Stimulated activated CD8-positive, alpha-beta memory T cell treated with anti-CD3 and anti-CD28 coated beads, Interleukin-7, amount 100 ng/mL, for 48 hours (primary cell): ENCODE measurements at regions not wholly inside any gene's neighbourhood (a gene's known extent, or its start where the extent isn't known, plus 50 kb on each side); places are given as distances from the start of the nearest gene placed in this dataset.

Experiments
- DNase-seq, 2 donors: peaks; one replicate each; pipeline ENCODE4 v3.0.0-alpha.2; 2020; ENCODE audit warnings: low read depth in 1 of 2; ENCODE audit errors: extremely low read depth in 1 of 2

DNA sequence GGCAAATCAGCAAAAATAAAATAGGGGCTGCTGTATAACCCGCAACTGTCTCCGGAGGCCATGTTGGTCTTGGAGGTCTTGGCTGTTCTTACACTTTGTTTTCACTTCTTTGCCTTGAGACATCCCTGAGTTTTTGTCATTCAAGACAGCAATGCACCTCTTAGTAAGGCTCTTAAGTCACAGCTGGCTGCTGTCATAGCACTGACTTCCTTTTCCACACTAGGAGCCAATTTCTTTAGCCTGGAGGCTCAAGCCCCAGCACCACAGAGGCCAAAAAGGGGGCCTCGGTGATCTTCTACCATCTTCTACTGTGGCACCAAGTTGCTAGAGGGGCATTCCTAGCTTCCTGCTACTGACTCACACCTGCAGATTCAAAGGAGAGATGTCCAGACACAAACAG, 536.3 kb downstream of the CDH26 start:
- no peak for DNase-seq

DNA sequence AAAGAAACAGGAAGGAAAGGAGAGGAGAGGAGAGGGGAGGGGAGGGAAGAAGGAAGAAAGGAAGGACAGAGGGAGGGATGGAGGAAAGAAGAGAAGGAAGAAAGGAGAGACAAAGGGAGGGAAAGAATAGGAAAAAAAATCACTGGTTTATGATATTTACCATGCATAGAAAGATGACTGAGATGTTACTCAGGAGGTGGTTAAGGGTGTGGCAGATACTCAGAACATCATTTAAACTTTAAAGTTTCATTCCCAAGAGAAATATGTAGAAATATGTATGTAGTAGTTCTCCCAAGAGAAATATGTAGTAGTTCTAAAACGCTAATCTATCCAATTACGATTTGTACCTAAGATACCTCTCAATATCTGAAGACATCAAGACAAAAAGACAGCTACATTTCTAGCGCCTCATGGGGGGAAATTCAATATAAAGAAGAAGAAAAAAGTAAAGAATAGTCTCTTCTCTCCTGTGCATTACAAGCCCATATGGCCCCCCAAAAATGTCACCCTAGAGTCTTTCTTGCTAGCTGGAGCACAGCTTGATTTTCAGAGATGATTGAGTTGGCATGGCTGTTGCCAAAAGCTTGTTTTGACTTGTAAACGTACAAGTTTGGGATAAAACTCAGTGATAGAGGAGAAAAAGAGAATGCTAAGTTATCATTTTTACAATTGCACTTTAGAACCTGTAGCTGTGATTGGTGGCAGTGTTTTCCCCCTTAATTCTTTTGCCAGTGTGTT, 539.2 kb downstream of the CDH26 start:
- DNase-seq, result no peak

DNA sequence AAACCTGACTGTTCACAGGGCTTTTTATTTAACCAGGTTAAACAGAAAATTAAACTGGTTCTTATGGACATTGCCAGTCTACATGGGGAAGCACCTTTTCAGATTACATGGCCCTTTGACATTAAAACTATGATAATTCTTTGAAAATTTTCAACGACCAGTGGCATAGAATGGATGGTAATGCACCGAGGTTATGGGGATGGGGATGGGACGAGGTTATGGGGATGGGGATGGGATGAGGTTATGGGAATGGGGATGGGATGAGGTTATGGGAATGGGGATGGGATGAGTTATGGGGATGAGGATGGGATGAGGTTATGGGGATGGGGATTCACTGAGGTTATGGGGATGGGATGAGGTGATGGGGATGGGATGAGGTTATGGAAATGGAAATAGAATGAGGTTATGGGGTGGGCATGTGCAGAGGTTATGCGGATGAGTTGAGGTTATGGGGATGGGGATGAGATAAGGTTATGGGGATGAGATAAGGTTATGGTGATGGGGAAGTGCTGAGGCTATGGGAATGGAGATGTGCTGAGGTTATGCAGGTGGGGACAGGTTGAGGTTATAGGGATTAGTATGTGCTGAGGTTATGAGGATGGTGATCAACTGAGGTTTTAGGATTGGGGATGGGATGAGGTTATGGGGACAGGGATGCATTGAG, 541.9 kb downstream of the CDH26 start:
- DNase-seq, result no peak

DNA sequence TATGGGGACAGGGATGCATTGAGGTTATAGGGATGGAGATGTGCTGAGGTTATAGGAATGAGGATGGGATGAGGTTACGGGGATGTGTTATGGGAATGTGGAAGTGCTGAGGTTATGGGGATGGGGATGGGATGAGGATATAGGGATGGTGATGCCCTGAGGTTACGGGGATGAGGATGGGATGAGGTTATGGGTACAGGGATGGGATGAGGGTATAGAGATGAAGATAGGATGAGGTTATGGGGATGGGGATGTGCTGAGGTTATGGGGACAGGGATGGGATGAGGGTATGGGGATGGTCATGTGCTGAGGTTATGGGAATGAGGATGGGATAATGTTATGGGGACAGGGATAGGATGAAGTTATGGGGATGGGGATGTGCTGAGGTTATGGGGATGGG, 542.8 kb downstream of the CDH26 start:
- no peak for DNase-seq

DNA sequence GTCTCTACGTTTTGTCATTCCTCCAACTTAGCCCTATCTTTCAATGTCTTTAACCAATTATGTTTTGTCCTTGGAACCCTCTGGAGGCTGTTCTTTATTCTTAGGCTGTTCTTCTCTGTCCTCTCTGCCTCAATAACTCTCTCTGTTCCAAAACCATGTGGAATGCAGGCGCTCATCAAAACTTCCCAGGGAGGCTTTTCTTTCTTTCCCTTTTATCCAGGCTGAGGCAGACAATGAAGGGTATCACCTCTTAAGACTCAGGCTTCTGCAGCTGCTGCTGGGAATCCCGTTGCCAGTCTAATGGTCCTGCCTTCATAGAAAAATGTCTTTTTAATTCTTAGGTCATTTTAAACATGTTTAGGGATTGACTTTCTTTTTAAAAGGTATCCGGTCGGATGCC, 544.7 kb downstream of the CDH26 start:
- DNase-seq, result no peak

DNA sequence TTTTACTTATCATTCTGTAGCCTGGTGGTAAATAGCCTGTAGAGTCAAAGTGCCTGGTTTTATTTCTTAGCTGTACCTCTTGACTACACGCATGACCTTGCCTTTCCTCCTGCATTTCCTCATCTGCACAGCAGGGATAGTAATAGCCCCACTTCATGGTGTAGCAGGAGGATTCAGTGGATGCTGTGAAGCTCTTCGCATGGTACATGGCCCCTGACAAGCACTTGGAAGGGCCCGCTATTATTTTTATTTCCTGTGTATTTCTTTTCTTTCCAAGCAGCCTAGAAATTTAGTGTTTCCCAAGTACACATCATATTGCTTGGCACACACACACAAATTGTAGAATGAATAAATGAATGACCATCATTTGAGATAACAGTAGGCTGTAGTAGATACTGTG, 547.2 kb downstream of the CDH26 start:
- no peak for DNase-seq

DNA sequence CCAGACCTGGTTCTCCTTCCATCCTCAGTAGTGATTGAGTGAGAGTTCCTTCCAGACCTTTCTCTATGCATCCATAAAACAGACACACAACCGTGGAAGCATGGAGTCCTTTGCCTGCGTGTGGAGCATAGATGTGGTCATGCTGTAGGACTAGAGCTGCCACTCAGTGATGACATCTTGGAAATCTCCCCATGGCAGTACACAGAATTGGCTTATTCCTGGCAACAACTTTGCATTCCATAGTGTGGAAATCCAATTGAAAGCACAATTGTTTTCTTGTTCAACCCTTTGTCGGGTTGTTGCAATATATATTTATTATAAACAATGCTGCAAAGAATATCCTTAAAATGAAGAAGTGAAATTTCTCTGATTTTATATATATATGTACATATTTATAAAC, 547.8 kb downstream of the CDH26 start:
- no peak for DNase-seq

DNA sequence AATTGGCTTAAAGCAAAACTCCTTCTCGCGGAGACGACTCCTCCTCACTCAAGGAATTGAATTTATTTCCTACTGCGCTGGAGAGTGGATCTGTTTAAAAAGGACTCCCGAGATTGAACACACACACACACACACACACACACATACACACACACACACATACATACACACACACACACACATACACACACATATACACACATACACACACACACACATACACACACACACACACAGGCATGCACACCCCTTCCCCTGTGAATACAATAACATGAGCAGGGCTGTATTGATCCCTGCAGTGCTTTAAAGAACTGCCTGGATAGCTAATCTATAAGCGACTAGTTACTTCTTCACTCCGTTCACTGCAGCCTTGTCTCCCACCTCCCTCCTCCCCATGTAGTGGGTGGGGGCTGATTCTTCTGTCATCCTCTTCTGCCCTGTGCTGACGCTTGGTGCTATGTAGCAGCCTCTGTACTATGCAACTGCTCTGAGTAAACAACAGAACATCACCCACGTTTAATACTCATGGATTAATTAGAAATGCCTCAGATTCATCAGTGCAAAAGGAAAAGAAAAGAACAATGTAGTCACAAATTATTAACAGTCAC, 549.0 kb downstream of the CDH26 start:
- no peak for DNase-seq

DNA sequence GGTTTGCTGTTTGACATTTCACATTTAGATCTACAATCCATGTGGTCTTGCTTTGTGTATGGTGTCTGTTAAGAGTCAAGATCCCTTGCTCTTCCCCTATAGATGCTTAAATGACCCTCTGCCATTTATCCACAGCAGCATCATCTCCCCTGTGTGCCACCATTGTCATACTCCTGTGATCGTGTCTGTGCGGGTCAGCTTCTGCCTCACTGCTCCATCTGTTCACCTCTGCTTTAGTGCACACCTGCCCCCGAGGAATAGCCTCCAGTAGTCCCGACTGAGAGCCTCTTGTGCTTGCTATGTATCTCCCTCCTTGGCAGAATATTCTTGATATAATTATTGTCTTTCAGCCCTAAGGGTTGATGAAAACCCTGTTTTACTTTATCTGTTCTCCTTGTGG, 551.2 kb downstream of the CDH26 start:
- no peak for DNase-seq

DNA sequence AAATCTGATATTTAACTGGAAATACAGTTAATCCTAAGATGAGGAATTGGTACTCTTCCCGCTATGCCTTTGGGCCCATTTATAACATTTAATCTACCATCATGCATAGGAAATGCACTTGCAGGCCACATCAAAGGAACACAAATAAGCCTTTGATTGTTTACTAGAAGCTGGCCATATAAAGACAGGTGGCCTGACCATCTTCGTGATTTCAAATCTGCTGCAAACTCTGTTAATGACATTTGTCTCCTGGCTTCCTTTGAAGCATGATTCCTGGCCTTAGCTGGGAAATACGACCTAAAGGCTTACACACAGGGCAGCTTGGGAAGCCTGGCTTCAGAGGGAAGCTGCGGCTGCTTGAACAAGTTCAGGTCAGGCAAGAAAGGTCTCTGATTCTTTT, 552.1 kb downstream of the CDH26 start:
- no peak for DNase-seq

DNA sequence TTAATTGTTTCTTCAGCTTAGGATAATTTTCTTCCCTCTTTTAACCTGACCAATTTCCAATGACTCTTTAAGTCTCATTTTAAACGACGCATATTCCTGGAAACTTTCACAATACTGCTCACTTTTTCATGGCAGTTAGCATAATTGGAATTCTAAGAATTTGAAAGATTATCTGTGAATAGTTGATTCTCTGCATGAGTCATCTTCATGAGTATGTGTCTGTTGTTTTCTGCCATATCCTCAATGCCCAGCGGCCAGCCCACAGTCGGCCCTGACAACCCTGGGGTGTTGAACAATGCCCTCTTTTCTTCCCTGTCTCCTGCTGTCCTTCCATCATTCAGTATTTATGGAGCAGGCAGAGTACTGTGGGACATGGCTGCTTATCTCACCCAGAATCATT, 554.2 kb downstream of the CDH26 start:
- DNase-seq, result no peak

DNA sequence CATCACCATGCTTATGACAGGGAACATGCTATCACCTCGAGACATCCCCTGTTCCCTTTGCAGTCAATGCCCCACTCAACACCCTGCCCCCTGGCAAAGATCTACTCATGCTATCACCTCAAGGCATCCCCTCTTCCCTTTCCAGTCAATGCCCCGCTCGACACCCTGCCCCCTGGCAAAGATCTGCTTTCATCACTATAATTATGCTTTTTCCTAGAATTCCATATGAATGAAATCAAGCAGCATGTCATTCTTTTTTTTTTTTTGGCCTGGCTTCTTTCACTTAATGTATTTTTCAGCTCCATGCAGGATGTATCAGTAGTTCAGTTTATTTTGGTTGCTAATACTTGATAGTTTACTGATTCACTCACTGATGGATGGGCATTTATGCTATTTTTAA, 554.9 kb downstream of the CDH26 start:
- no peak for DNase-seq

DNA sequence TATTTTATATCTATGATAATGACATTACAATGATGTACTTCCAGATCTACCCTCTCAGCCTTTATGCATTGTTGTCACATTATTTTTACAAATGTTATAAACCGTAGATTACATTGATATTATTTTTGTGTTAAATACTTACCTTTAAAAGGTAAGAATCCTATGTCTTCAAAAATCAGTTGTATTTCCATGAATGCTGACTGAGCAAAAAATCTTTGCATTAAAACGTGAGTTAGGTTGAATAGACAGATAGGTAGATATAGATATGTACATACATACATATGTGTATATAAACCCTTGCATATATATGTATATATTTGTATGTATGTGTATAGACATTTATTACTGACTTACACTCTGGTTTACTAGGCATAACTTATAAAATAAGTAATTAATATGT, 558.2 kb downstream of the CDH26 start:
- DNase-seq, result no peak

DNA sequence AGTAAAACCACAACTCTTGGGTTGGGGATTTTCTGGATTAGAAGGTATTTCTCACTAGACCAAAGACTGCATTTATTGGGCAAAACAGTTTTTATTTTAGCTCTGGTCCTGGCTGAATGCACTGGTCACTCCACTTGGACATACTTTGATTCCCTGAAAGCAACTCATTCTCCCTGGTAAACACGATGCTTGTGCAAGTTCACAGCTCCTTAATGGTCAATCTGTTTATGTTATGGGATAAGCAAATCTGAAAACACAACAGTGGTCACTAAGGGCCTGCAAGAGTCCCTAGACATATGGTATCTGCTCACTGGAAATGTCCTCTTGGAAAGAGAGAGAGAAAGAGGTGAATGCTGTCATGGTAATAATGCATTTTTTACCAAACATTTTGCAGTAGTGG, 559.8 kb downstream of the CDH26 start:
- no peak for DNase-seq

DNA sequence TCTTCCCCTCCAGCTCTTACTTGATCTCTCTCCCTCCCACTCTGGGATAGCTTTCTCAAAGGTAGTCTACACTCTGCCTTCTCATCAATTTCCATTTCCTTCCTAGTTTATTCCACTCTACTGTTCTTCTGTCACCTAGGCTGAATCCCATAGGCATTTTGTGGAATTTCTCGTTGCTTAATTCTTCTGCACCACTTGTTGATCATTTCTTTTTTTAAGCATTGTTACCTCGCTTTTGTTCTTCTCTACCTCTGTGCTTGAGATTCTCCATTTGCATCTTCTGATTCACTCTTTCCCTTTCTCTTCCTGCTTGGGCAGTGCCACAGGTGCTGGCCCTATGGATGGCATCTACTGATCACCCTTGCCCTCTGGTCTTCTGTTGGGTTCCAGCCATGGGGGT, 567.2 kb downstream of the CDH26 start:
- no peak for DNase-seq

DNA sequence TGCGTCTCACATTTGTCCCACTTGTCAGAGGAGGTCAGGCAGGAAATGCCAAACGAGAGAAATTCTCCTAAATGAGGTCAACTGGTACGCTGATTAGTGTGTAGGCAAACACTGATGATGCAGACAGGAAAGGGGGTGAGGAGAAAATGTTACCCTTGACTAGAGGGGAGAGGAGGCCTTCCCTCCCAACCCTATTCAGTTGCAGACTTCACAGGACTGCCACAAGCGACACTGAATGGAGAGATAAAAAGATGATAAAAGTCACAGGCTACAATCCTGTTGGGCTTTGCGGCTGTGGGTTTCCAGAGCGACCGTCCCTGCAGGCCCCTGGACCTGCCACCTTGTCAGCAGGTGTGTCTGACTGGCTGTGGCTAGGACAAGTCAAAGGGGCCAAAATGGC, 569.4 kb downstream of the CDH26 start:
- DNase-seq, result no peak

DNA sequence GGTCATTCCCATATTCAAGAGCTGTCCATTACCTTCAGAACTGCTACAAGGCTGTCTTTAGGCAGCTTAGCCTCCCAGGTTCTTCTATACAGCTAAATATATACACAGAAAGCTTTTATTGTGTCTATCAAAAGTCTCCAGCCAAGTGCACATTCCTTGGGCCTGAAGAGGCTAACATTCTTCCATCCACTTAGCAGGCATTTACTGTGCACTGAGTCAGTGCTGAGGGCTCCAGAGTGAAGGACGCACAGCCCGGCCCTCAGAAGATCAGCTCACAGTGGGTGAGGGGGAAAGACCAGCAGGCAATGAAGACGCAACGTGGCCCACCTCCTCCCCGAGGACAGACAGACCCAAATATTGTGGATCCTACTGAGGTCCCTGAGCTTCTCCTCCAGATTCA, 569.9 kb downstream of the CDH26 start:
- DNase-seq, result no peak

DNA sequence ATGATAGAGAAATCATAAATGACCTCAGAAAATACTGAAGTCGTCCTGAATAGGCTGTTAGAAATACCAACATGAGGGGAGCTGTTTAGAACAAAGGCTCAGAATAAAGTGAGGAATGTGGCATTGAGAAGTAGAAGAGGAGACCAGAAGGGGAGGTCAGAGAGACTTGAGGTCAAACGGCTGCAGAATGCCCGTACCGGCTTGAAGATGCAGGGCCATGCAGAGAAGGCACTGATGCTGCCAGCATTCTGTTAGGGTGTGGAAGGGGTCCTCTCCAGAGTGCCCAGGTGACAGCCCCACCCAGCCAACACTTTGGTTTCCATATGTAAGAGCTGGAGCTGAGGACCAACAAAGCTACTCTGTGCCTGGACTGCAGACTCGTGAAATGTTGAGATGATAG, 570.9 kb downstream of the CDH26 start:
- no peak for DNase-seq

DNA sequence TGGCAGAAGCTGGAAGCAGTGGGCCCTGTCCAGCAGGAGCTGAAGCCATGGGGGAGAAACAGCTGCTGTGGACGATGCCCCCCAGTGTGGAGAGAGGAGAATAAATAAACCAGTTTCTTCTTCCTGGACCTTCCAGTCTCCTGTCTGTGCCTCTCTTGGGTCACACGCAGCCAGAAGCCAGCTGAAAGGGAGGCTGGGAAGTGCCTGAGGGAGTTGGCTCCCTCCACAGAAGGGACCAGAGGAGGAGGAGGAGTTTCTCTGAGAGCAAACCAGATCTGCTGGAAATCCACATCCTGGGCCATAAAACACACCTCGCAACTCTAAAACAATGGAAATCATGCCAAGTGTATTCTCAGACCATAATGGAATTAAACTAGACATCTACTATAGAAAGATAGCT, 577.0 kb downstream of the CDH26 start:
- DNase-seq, result no peak

DNA sequence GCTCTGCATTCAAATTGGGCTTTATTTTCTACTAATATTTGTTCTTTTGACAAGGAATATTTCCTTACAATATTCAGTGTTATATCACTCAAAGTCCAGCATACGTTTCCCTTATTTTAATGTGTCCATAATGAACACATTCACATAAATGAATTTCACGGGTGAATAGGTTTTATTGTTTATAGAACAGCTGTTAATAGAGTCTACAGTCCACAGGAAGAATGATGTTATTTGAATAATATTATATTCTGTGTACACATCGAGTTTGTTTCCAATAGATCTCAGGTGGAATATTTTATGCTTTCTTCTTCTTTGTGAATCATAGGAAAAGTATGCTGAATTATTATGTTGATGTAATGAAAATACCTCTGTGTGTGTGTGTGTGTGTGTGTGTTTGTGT, 582.4 kb downstream of the CDH26 start:
- no peak for DNase-seq

DNA sequence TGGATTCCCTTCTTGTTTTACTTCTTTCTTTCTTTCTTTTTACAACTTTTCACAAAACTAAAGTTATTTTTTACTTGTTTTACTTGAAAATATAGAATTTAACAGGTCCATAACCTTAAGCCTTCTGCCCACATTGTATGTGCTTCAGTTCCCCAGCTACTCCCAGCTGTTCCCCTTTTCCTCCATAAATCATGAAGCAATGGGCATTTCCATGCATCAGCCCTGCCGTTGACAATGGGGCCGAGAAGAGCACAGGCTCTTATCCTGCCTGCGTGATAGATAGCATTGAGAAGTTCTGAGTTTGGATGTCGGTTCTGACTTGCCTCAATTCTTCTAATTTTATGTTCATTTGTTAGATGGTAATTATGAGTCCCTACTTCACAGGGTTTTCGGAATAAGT, 583.8 kb downstream of the CDH26 start:
- no peak for DNase-seq

DNA sequence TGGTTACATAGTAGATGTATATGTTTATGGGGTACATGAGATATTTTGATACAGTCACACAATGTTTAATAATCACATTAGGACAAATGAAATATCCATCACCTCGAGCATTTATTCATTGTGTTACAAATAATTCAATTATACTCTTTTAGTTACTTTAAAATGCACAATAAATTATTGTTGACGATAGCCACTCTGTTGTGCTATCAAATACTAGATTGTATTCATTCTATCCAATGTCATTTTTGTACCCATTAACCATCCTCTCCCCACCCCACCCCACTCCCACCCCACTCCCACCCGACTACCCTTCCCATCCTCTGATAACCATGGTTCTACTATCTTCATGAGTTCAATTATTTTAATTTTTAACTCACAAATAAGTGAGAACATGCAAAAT, 585.4 kb downstream of the CDH26 start:
- DNase-seq, result no peak

DNA sequence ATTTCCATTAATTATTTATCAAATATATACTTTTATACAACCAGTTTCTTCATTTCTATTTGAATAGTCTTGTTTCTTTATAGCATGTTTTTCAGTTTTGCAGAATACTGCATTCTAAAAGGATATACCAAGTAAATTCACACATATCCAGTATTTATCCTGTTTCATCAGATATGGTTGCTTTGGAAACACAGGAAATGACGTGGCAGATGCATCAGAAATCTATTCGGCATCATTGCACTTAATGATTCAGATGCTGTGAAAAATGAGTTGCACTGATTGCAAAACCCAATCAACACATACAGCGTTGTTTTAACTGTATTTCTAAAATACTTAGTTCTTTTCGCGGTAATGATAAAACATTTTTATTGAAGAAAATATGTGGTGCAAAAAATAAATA, 594.9 kb downstream of the CDH26 start:
- DNase-seq, result no peak
